CD4-positive, CD25-positive, alpha-beta regulatory T cell (primary cell): ENCODE measurements at regions not wholly inside any gene's neighbourhood (a gene's known extent, or its start where the extent isn't known, plus 50 kb on each side); places are given as distances from the start of the nearest gene placed in this dataset.

Experiments
- ATAC-seq, 2 donors: fragments of 150-1000 bp; cut with Tn5 transposase; one replicate each; pipeline ENCODE4 v1.10.0; 2021; ENCODE audit warnings: low read depth in 2 of 2, moderate number of reproducible peaks in 2 of 2, moderate library complexity in 1 of 2
- DNase-seq, 3 donors: peaks; one replicate each; pipeline versions ENCODE4 v3.0.0 to v3.0.0-alpha.2; 2012 to 2022; ENCODE audit warnings: mixed read lengths in 1 of 3
- H3K27ac ChIP-seq: one replicate; pipeline ENCODE4 v1.7.0; 2013; ENCODE audit warnings: mild to moderate bottlenecking, low read length; ENCODE audit not compliant: insufficient read depth, poor library complexity, severe bottlenecking
- H3K27me3 ChIP-seq: one replicate; pipeline ENCODE4 v1.7.0; 2013; ENCODE audit warnings: low read length; ENCODE audit not compliant: control insufficient read depth, insufficient read depth
- H3K36me3 ChIP-seq: one replicate; pipeline ENCODE4 v1.7.0; 2013; ENCODE audit warnings: mild to moderate bottlenecking, low read length, moderate library complexity; ENCODE audit not compliant: control insufficient read depth, insufficient read depth
- H3K4me1 ChIP-seq: 2 replicates; pipeline ENCODE4 v1.7.0; 2013; ENCODE audit warnings: mild to moderate bottlenecking, low read length; ENCODE audit not compliant: insufficient read depth, control insufficient read depth, poor library complexity, severe bottlenecking
- H3K4me3 ChIP-seq: one replicate; pipeline ENCODE4 v1.7.0; 2013; ENCODE audit warnings: low read depth, mild to moderate bottlenecking, low read length, moderate library complexity
- H3K9me3 ChIP-seq, 2 experiments: 1 replicate in 1 of 2; 2 replicates in 1 of 2; pipeline ENCODE4 v1.7.0; 2013; ENCODE audit warnings: low read length in 2 of 2, mild to moderate bottlenecking in 1 of 2, moderate library complexity in 1 of 2; ENCODE audit not compliant: control insufficient read depth in 2 of 2
- H3K27ac Mint-ChIP-seq, 3 donors: one replicate each; pipeline ENCODE4 v1.8.0; 2020 to 2022; ENCODE audit warnings: mild to moderate bottlenecking in 3 of 3, mixed read lengths in 3 of 3, moderate library complexity in 2 of 3
- H3K27me3 Mint-ChIP-seq: one replicate; pipeline ENCODE4 v1.8.0; 2022; ENCODE audit warnings: mild to moderate bottlenecking, mixed read lengths
- H3K36me3 Mint-ChIP-seq: one replicate; pipeline ENCODE4 v1.8.0; 2020; ENCODE audit warnings: mixed read lengths
- H3K4me1 Mint-ChIP-seq, 4 donors: one replicate each; pipeline ENCODE4 v1.8.0; 2020 to 2022; ENCODE audit warnings: mixed read lengths in 4 of 4, mild to moderate bottlenecking in 1 of 4
- H3K4me3 Mint-ChIP-seq, 4 donors: one replicate each; pipeline ENCODE4 v1.8.0; 2020 to 2022; ENCODE audit warnings: mild to moderate bottlenecking in 4 of 4, mixed read lengths in 4 of 4, moderate library complexity in 3 of 4
- H3K9me3 Mint-ChIP-seq, 7 donors: one replicate each; pipeline ENCODE4 v1.8.0; 2020 to 2022; ENCODE audit warnings: mixed read lengths in 7 of 7, mild to moderate bottlenecking in 3 of 7, moderate library complexity in 2 of 7

- no peak for DNase-seq
- no peak overlapping the region for H3K27ac ChIP-seq
Measured at GRCh38 chr1:55610203-55610602, 395.0 kb upstream of the USP24 start.

GRCh38 chr1:55609630-55610029 lies 394.5 kb upstream of the USP24 start:
- no peak for ATAC-seq
- Histone ChIP-seq H3K4me3 (no peak overlapping the region), H3K27me3 (no peaks in the 10 kb centered on the region), H3K36me3 (no peaks in the 10 kb centered on the region), H3K4me1 (no peaks in the 10 kb centered on the region), H3K27ac (no peak overlapping the region), H3K9me3 (no peaks in the 10 kb centered on the region)
- H3K4me3 Mint-ChIP-seq, result no peak overlapping the region
- no peaks in the 10 kb centered on the region for H3K4me1 Mint-ChIP-seq
- no peak for DNase-seq
- H3K27me3 Mint-ChIP-seq, result no peaks in the 10 kb centered on the region
- no peaks in the 10 kb centered on the region for H3K36me3 Mint-ChIP-seq
- peaks cover 0 to 7% (median 2%) of the 10 kb centered on the region in 7 donors for H3K9me3 Mint-ChIP-seq
- no peak overlapping the region for H3K27ac Mint-ChIP-seq

More at GRCh38 chr1:55610203-55610602, 395.0 kb upstream of the USP24 start:
- Mint-ChIP-seq H3K36me3 (no peaks in the 10 kb centered on the region), H3K27ac (no peak overlapping the region), H3K27me3 (peaks cover under 1% of the 10 kb centered on the region), H3K4me1 (no peaks in the 10 kb centered on the region), H3K9me3 (peaks cover 0 to 7% (median 2%) of the 10 kb centered on the region in 7 donors), H3K4me3 (no peak overlapping the region)
- H3K4me1 ChIP-seq, result no peaks in the 10 kb centered on the region
- H3K4me3 ChIP-seq, result no peak overlapping the region
- no peak for ATAC-seq
- H3K27me3 ChIP-seq, result no peaks in the 10 kb centered on the region
- no peaks in the 10 kb centered on the region for H3K36me3 ChIP-seq
- no peaks in the 10 kb centered on the region for H3K9me3 ChIP-seq

GRCh38 chr1:55605155-55605554 lies 390.0 kb upstream of the USP24 start:
- H3K4me3 ChIP-seq, result no peak overlapping the region
- Mint-ChIP-seq H3K4me1 (no peaks in the 10 kb centered on the region), H3K27me3 (no peaks in the 10 kb centered on the region), H3K4me3 (no peak overlapping the region), H3K36me3 (no peaks in the 10 kb centered on the region), H3K9me3 (peaks cover 0 to 7% (median 1%) of the 10 kb centered on the region in 7 donors), H3K27ac (no peak overlapping the region)
- no peaks in the 10 kb centered on the region for H3K4me1 ChIP-seq
- H3K9me3 ChIP-seq, result no peaks in the 10 kb centered on the region
- H3K27me3 ChIP-seq, result no peaks in the 10 kb centered on the region
- H3K27ac ChIP-seq, result no peak overlapping the region
- ATAC-seq, result no peak
- no peaks in the 10 kb centered on the region for H3K36me3 ChIP-seq
- DNase-seq, result no peak

- Mint-ChIP-seq H3K4me1 (no peaks in the 10 kb centered on the region), H3K27me3 (no peaks in the 10 kb centered on the region), H3K4me3 (no peak overlapping the region), H3K9me3 (peaks cover 0 to 7% (median 1%) of the 10 kb centered on the region in 7 donors), H3K27ac (no peak overlapping the region), H3K36me3 (no peaks in the 10 kb centered on the region)
- Histone ChIP-seq H3K4me1 (no peaks in the 10 kb centered on the region), H3K4me3 (no peak overlapping the region), H3K9me3 (no peaks in the 10 kb centered on the region), H3K27ac (no peak overlapping the region), H3K36me3 (no peaks in the 10 kb centered on the region), H3K27me3 (no peaks in the 10 kb centered on the region)
- DNase-seq (no peak), ATAC-seq (no peak)
Measured at GRCh38 chr1:55604749-55605148, 389.6 kb upstream of the USP24 start.

- H3K27ac ChIP-seq, result no peak overlapping the region
- Mint-ChIP-seq H3K9me3 (peaks cover 0 to 7% (median 1%) of the 10 kb centered on the region in 7 donors), H3K4me1 (no peaks in the 10 kb centered on the region), H3K4me3 (no peak overlapping the region), H3K36me3 (no peaks in the 10 kb centered on the region), H3K27me3 (no peaks in the 10 kb centered on the region), H3K27ac (no peak overlapping the region)
- H3K36me3 ChIP-seq, result no peaks in the 10 kb centered on the region
- no peaks in the 10 kb centered on the region for H3K9me3 ChIP-seq
- no peak overlapping the region for H3K4me3 ChIP-seq
- ATAC-seq (no peak), DNase-seq (no peak)
- H3K27me3 ChIP-seq, result no peaks in the 10 kb centered on the region
- H3K4me1 ChIP-seq, result no peaks in the 10 kb centered on the region
Measured at GRCh38 chr1:55604179-55604578, 389.0 kb upstream of the USP24 start.

- Histone ChIP-seq H3K4me3 (no peak overlapping the region), H3K9me3 (no peaks in the 10 kb centered on the region), H3K4me1 (no peaks in the 10 kb centered on the region), H3K27me3 (no peaks in the 10 kb centered on the region), H3K36me3 (no peaks in the 10 kb centered on the region), H3K27ac (no peak overlapping the region)
- no peak overlapping the region for H3K4me3 Mint-ChIP-seq
- DNase-seq (no peak), ATAC-seq (no peak)
- no peaks in the 10 kb centered on the region for H3K27me3 Mint-ChIP-seq
- H3K36me3 Mint-ChIP-seq, result no peaks in the 10 kb centered on the region
- no peak overlapping the region for H3K27ac Mint-ChIP-seq
- peaks cover 0 to 10% (median 4%) of the 10 kb centered on the region in 7 donors for H3K9me3 Mint-ChIP-seq
- no peaks in the 10 kb centered on the region for H3K4me1 Mint-ChIP-seq
Measured at GRCh38 chr1:55600242-55600641, 385.1 kb upstream of the USP24 start.

- H3K36me3 Mint-ChIP-seq, result no peaks in the 10 kb centered on the region
- ATAC-seq, result no peak
- H3K27me3 Mint-ChIP-seq, result no peaks in the 10 kb centered on the region
- H3K27ac ChIP-seq, result no peak overlapping the region
- no peak overlapping the region for H3K27ac Mint-ChIP-seq
- peaks cover 0 to 10% (median 5%) of the 10 kb centered on the region in 7 donors for H3K9me3 Mint-ChIP-seq
- H3K4me1 ChIP-seq, result no peaks in the 10 kb centered on the region
- H3K9me3 ChIP-seq, result no peaks in the 10 kb centered on the region
- no peaks in the 10 kb centered on the region for H3K36me3 ChIP-seq
- H3K27me3 ChIP-seq, result no peaks in the 10 kb centered on the region
- no peaks in the 10 kb centered on the region for H3K4me1 Mint-ChIP-seq
- no peak overlapping the region for H3K4me3 ChIP-seq
- DNase-seq, result no peak
- no peak overlapping the region for H3K4me3 Mint-ChIP-seq
Measured at GRCh38 chr1:55597910-55598309, 382.7 kb upstream of the USP24 start.

GRCh38 chr1:55594701-55595100 lies 379.5 kb upstream of the USP24 start:
- Histone ChIP-seq H3K36me3 (no peaks in the 10 kb centered on the region), H3K27ac (no peak overlapping the region), H3K9me3 (no peaks in the 10 kb centered on the region), H3K27me3 (no peaks in the 10 kb centered on the region), H3K4me1 (no peaks in the 10 kb centered on the region), H3K4me3 (no peak overlapping the region)
- DNase-seq, result no peak
- no peaks in the 10 kb centered on the region for H3K36me3 Mint-ChIP-seq
- no peaks in the 10 kb centered on the region for H3K4me1 Mint-ChIP-seq
- H3K4me3 Mint-ChIP-seq, result no peak overlapping the region
- no peak for ATAC-seq
- H3K9me3 Mint-ChIP-seq, result peaks cover 0 to 10% (median 5%) of the 10 kb centered on the region in 7 donors
- peaks cover 4% of the 10 kb centered on the region for H3K27me3 Mint-ChIP-seq
- H3K27ac Mint-ChIP-seq, result no peak overlapping the region
